ENCODE measurements at regions not wholly inside any gene's neighbourhood (a gene's known extent, or its start where the extent isn't known, plus 50 kb on each side); places are given as distances from the start of the nearest gene placed in this dataset.

DNA sequence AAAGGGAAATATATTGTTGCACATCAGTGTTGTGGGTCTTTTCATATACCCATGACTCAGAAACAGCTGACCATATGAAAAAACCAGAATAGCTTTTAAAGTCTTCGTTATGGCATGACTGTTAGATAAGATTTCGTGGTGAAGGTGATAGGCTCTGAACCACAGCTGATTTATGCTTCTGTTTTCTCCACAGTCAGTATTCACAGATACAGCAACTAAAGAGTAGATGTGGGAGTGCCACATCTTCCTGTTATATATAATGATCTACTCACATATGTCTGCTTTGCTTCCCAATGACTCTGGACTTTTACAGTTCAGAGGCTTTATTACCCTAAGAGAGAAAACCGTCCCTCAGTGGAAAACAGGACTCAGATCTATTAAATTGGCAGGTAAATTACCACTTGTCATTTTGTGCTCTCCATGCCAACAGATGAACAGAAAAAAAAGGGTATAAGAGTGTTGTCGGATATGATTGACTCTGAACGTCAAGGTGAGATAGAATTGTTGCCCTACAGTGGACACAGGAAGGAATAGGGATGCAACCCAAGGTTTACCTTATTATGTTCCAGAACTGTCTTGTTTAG, 1037.1 kb downstream of the GALC start:
- FAIRE-seq: no peak
- H3K4me2 ChIP-seq (ENCODE audit: low read length): no peak overlapping the region
- no peaks in the 10 kb centered on the region for H3K27me3 ChIP-seq (ENCODE audit: insufficient read depth, low read length)
- H3K4me3 Mint-ChIP-seq (ENCODE audit: unreplicated experiment): no peak overlapping the region
- no peak overlapping the region for H3K9ac ChIP-seq (ENCODE audit: low read length)
- peaks cover 2% of the 10 kb centered on the region for H3K4me1 Mint-ChIP-seq (ENCODE audit: low read depth, unreplicated experiment)
- TF ChIP-seq CTCF (IDR thresholded peaks at IDR 0.05; ENCODE audit: insufficient read depth, low read depth, low read length) (no peak), EZH2 (IDR thresholded peaks at IDR 0.05; ENCODE audit: insufficient read depth, low read length) (no peak)
- no peaks in the 10 kb centered on the region for H3K9me3 ChIP-seq (ENCODE audit: insufficient read depth, low read depth, low read length)
- H3K36me3 ChIP-seq (ENCODE audit: insufficient read depth, low read length): no peaks in the 10 kb centered on the region
- H3K4me3 ChIP-seq (ENCODE audit: insufficient read depth, low read depth, low read length): no peak overlapping the region
- peak; percentile 18 for DNase-seq (ENCODE audit: low read depth)
- H2AFZ ChIP-seq (ENCODE audit: low read depth, low read length): no peak overlapping the region
- H4K20me1 ChIP-seq (ENCODE audit: insufficient read depth, low read length): no peaks in the 10 kb centered on the region
- no peaks in the 10 kb centered on the region for H3K4me1 ChIP-seq (ENCODE audit: insufficient read depth, low read length)
- H3K27ac Mint-ChIP-seq (ENCODE audit: unreplicated experiment): no peak overlapping the region
- H3K36me3 Mint-ChIP-seq (ENCODE audit: low read depth, unreplicated experiment): no peaks in the 10 kb centered on the region
- H3K27ac ChIP-seq (ENCODE audit: low read depth, low read length): no peak overlapping the region
- no peaks in the 10 kb centered on the region for H3K9me3 Mint-ChIP-seq (ENCODE audit: unreplicated experiment)
- no peaks in the 10 kb centered on the region for H3K79me2 ChIP-seq (ENCODE audit: insufficient read depth, low read length)
- no peaks in the 10 kb centered on the region for H3K27me3 Mint-ChIP-seq (ENCODE audit: low read depth, unreplicated experiment)

DNA sequence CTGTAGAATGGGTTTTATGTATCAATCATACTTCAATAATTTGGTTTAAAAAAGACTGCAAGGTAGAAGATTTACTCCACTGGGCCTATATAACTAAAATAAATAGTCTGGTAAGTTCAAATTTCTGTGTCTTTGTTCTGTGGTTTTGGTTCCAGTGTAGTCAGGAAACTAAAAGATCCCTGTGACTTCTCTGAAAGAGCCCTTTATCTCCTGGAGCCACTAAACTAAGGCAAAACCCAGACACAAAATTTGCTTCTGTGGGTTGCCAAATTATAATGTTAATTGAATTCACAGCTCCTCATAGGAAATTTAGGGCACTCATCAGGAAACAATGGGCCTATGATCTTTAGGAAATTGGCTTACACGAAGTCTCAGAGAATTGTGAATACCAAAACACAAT, 1038.4 kb downstream of the GALC start:
- Histone ChIP-seq H3K79me2 (ENCODE audit: insufficient read depth, low read length) (no peaks in the 10 kb centered on the region), H3K27me3 (ENCODE audit: insufficient read depth, low read length) (no peaks in the 10 kb centered on the region), H3K4me3 (ENCODE audit: insufficient read depth, low read depth, low read length) (no peak overlapping the region), H4K20me1 (ENCODE audit: insufficient read depth, low read length) (no peaks in the 10 kb centered on the region), H3K27ac (ENCODE audit: low read depth, low read length) (no peak overlapping the region), H3K4me1 (ENCODE audit: insufficient read depth, low read length) (no peaks in the 10 kb centered on the region), H3K9ac (ENCODE audit: low read length) (no peak overlapping the region), H3K9me3 (ENCODE audit: insufficient read depth, low read depth, low read length) (no peaks in the 10 kb centered on the region), H3K4me2 (ENCODE audit: low read length) (no peak overlapping the region), H2AFZ (ENCODE audit: low read depth, low read length) (no peak overlapping the region), H3K36me3 (ENCODE audit: insufficient read depth, low read length) (no peaks in the 10 kb centered on the region)
- TF ChIP-seq CTCF (IDR thresholded peaks at IDR 0.05; ENCODE audit: insufficient read depth, low read depth, low read length) (no peak), EZH2 (IDR thresholded peaks at IDR 0.05; ENCODE audit: insufficient read depth, low read length) (no peak)
- DNase-seq (ENCODE audit: low read depth) (no peak), FAIRE-seq (no peak)
- H3K4me1 Mint-ChIP-seq (ENCODE audit: low read depth, unreplicated experiment): peaks cover 2% of the 10 kb centered on the region
- H3K36me3 Mint-ChIP-seq (ENCODE audit: low read depth, unreplicated experiment): no peaks in the 10 kb centered on the region
- no peaks in the 10 kb centered on the region for H3K9me3 Mint-ChIP-seq (ENCODE audit: unreplicated experiment)
- H3K4me3 Mint-ChIP-seq (ENCODE audit: unreplicated experiment): no peak overlapping the region
- H3K27me3 Mint-ChIP-seq (ENCODE audit: low read depth, unreplicated experiment): no peaks in the 10 kb centered on the region
- H3K27ac Mint-ChIP-seq (ENCODE audit: unreplicated experiment): no peak overlapping the region

- DNase-seq (ENCODE audit: low read depth) (no peak), FAIRE-seq (no peak)
- Histone ChIP-seq H3K9me3 (ENCODE audit: insufficient read depth, low read depth, low read length) (no peaks in the 10 kb centered on the region), H3K4me3 (ENCODE audit: insufficient read depth, low read depth, low read length) (no peak overlapping the region), H4K20me1 (ENCODE audit: insufficient read depth, low read length) (no peaks in the 10 kb centered on the region), H3K4me1 (ENCODE audit: insufficient read depth, low read length) (no peaks in the 10 kb centered on the region), H3K9ac (ENCODE audit: low read length) (no peak overlapping the region), H3K79me2 (ENCODE audit: insufficient read depth, low read length) (no peaks in the 10 kb centered on the region), H3K27ac (ENCODE audit: low read depth, low read length) (no peak overlapping the region), H2AFZ (ENCODE audit: low read depth, low read length) (no peak overlapping the region), H3K36me3 (ENCODE audit: insufficient read depth, low read length) (no peaks in the 10 kb centered on the region), H3K4me2 (ENCODE audit: low read length) (no peak overlapping the region), H3K27me3 (ENCODE audit: insufficient read depth, low read length) (no peaks in the 10 kb centered on the region)
- Mint-ChIP-seq H3K27ac (ENCODE audit: unreplicated experiment) (no peak overlapping the region), H3K4me1 (ENCODE audit: low read depth, unreplicated experiment) (peaks cover 6% of the 10 kb centered on the region), H3K4me3 (ENCODE audit: unreplicated experiment) (no peak overlapping the region), H3K27me3 (ENCODE audit: low read depth, unreplicated experiment) (no peaks in the 10 kb centered on the region), H3K36me3 (ENCODE audit: low read depth, unreplicated experiment) (no peaks in the 10 kb centered on the region), H3K9me3 (ENCODE audit: unreplicated experiment) (no peaks in the 10 kb centered on the region)
- TF ChIP-seq EZH2 (IDR thresholded peaks at IDR 0.05; ENCODE audit: insufficient read depth, low read length): no peak
- no peak for TF ChIP-seq CTCF (IDR thresholded peaks at IDR 0.05; ENCODE audit: insufficient read depth, low read depth, low read length)
Measured at GRCh38 chr14:86946446-86946845, 1046.5 kb downstream of the GALC start.
